HG03457 (cell line): ENCODE measurements at regions not wholly inside any gene's neighbourhood (a gene's known extent, or its start where the extent isn't known, plus 50 kb on each side); places are given as distances from the start of the nearest gene placed in this dataset.
A peak's percentile ranks its signal among the peaks of the same experiment; 100 is the strongest.
"Not testable (repeated sequence)": the region's sequence is repeated elsewhere in the genome, so short reads cannot be mapped to it uniquely, and the experiment has no call there.

ENCODE experiments used
- ATAC-seq: cut with Tn5 transposase; IDR thresholded peaks from one replicate; pipeline ENCODE4 v1.9.1; 2021; ENCODE audit warnings: moderate number of reproducible peaks; ENCODE audit not compliant: unreplicated experiment

DNA sequence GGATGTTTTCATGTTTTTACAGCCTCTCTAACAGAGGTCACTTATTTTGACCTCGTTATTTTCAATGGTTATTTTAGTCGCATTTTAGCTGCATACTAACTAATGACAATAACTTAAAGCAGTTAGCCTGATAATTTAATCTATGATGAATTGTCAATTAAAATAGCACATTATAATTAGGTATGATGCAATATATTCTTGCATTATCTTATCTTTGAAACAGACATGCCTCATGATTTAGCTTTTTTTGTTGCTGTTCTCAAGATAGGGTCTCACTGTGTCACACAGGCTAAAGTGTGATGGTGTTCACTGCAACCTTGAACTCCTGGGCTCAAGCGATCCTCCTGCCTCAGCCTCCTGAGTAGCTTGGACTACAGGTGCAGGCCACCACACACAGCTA is 126.4 kb downstream of the KBTBD2 start:
- no peak for ATAC-seq

DNA sequence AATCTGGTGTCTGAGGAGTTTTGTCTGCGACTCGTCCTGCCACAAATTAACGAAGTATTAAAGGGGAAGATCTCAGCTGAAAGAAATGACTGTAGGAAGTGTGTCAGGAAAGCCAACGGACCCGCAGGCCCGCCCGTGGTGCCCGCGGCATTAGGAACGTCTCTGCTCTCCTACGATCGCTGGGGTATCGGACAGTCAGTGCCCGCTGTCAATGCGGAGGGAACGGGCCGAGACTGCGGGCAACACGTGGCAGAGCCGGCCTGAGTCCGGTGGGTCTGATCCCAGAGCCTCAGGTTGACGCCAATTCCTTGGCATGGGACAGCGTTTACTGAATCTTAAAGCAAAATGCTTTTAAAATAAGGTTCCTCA is 128.7 kb downstream of the KBTBD2 start:
- ATAC-seq: no peak

DNA sequence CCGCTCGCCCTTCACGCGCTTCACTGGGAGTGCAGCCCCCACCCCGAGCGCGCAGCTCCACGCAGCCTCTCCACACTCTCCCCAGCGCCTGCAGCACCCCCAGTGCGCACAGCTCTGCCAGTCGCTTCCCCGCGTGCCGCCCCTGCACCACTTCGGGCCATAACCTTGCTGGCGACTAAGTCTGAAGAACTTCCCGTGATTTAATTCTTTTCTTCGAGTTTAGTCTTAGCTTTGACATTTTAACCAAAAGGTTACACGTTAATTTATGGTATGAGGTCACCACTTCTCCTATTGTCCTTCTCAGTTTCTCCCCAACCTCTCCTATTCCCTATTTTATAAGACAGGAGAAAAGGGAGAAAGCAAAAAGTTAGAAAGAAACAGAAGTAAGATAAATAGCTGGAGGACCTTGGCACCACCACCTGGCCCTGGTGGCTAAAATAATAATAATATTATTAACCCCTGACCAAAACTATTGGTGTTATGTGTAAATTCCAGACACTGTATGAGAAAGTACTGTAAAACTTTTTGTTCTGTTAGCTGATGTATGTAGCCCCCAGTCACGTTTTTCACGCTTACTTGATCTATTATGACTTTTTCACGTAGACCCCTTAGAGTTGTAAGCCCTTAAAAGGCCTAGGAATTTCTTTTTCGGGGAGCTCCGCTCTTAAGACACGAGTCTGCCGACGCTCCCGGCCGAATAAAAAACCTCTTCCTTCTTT is 129.2 kb downstream of the KBTBD2 start:
- not testable (repeated sequence) for ATAC-seq

DNA sequence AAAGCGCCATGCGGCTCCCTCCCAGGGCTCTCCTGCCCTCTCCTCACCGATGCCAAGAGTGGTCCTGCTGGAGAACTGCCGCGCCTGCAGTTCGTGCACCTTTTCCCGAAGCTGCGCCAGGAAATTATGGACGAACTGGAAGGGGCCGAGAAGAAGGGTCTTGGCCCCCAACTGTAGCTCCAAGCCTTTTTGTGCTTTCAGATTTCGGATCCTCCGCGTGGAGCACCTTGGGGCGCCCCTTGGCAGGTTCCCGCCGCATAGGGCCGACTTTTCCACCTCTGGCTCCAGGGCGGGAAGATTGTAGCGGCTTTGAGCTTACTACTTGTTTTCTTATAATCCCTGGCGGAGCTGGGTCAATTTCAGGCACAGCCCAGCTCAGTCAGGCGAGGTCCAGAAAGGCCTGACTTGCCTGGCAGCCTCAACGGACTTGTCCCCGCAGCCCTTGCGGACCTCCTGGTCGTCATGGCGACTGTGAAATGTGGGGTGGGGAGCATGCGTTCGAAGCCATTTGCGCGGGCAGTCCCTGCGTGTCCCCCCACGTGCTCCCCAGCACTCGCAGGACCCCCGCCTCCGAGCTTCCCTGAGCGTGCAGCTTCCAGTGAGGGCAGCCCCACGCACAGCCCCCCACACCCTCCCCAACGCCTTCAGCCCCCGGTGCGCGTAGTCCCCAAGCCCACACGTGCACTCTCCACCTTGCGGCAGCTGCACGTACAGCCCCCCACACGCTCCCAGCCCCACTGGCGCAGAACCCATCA is 129.9 kb downstream of the KBTBD2 start:
- ATAC-seq: no peak

DNA sequence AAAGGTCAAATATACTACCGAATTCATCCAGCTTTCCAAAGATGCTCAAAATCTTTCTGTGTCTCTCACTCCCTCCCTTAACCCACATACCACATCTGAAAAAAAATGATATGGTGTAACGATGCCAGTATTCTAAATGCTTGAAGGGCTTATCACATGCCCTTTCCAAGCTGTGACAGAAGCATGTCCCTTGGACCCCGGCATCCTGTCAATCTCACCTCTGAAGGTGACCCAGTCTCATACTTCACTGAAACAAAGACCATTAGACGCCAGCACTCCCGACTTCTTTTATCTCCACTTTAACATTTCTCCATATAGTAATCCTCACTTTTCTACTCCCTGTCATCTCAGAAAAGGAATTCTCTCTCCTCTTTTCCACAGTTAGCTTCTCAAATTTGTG is 130.8 kb downstream of the KBTBD2 start:
- ATAC-seq: not testable (repeated sequence)

DNA sequence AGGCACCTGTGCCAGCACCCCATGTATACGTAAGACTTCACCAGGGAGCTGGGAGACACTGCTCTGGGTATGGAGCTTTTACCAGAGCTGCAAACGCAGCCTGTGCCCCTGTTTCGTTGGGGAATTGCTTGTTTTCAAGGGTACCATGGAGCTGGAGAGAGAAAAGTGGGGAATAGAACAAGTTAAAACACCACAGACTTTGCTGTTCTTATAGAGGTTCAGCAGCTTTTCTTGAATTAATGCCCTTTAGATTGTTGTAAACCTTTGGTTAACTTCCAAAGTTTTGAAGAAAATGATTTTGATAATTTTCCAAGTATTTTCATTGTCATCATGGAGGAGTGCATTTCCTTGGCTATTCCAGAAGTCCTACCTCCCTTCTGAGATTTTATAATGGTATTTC is 131.7 kb downstream of the KBTBD2 start:
- not testable (repeated sequence) for ATAC-seq

DNA sequence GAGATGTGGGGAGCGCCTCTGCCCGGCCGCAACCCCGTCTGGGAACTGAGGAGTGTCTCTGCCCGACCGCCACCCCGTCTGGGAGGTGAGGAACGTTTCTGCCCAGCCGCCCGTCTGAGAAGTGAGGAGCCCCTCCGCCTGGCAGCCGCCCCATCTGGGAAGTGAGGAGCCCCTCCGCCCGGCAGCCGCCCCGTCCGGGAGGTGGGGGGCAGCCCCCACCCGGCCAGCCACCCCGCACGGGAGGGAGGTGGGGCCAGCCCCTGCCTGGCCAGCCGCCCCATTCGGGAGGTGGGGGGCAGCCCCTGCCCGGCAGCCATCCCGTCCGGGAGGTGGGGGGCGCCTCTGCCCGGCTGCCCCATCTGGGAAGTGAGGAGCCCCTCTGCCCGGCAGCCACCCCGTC is 137.7 kb downstream of the KBTBD2 start:
- ATAC-seq: not testable (repeated sequence)

DNA sequence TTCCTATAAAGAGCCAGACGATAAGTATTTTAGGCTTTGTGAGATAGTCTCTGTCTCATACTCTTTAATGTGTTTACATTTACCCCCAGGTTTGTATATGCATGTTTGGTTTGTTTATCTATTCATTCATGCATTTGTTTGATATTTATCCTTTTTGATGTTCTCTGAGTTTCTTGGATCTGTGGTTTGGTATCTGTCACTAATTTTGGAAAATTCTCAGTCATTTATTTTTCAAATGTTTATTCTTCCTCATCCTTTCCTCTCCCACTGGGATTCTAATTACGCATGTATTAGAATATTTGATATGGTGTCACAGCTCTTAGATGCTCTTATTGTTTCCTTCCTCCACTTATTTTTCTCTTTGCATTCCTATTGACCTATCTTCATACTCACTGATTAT is 143.2 kb downstream of the KBTBD2 start:
- ATAC-seq: not testable (repeated sequence)

DNA sequence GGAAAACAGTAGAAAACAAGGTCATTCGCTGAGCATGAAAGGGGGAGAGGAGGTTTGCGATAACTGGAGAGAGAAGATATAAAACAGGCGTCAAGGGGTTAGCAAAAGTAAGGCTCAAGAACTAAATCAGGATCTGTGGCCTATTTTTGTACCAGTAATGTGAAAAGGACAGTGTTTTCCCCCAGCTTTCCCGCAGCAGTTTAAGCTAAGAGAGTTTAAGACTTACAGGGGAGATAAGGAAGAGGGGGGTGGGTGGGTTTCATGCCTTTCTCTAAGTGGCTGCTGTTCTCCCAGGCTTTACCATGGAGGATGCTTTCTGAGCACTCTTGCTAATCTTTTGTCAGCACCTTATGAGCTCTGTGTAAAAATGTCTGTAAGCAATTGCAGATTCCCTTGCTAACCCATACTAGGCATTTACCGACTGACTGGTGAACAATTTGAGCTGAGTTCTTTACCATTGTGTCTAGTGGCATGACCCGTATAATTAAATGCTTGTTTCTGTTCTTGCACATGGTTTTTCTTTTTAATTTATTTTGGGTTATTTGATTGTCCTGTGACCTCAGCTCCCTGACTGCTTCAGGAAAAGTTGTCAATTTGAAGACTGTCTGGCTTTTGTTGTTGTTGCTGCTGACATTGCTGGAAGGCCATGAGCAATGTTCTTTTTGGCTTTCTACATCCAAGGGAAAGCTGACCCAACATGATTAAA is 144.0 kb downstream of the KBTBD2 start:
- ATAC-seq: not testable (repeated sequence)

DNA sequence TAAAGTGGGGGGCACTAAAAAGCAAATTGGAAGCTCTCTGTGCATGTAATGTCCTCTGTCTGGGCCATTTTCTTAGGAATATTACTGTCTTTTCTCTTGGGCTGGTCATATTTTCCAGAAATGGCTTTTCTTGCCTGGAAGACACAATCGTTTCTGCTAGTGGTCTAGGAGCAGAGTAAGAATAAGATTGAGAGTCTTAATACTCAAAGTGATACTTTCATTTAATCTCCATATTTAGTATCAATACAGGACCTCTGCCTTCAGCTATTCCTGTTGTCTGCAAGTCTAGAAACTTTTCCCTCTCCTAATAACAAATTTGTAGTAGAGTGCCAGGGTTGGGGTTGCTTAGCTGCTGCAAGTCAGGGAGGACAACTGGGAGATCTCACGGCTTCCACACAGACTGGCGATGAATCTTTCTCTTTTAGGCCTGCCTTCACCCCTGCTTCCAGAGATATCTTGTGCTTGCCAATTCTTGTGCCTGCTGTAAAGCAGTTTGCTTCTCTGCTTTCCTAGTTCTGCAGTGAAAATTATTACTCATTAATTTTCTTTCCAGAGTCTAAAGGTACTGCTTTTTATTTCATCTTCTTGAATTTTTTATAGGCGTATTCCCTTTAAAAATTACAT is 149.6 kb downstream of the KBTBD2 start:
- ATAC-seq: not testable (repeated sequence)

DNA sequence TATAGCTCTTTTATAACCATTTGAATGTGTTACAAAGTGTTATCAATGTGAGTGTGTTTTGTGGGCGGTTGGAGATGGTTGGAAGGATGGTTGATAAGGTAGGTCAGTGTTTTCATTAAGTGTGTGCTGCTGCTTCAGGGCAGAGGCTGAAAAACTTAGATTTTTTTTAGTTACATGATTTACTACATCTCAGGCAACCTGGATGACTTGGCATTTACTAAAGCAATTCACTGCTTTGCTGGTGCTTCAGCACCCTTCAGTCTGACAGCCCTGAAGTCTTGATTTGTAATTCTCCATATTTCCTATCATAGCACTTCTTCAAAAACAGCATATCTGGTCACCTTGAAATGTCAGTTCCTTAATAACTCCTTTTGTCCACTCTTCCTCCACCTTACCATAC is 151.8 kb downstream of the KBTBD2 start:
- not testable (repeated sequence) for ATAC-seq

DNA sequence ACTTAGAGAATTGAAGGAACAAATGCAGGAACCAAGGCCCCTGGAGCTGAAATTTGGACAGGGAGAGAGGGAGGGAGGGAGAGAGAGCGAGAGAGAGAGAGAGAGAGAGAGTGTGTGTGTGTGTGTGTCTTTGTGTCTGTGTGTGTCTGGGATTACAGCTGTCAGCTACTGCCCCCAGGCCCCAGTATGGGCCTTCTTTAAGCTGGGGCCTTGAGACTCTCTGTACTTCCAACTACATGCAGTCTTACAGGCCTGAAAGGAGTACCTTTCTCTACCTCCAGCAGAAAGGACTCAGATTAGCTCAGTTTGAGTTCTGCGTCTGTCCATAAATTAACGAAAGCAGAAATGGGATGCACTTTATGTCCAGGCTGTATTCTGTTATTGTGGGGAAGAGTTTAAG is 153.2 kb downstream of the KBTBD2 start:
- ATAC-seq: not testable (repeated sequence)

DNA sequence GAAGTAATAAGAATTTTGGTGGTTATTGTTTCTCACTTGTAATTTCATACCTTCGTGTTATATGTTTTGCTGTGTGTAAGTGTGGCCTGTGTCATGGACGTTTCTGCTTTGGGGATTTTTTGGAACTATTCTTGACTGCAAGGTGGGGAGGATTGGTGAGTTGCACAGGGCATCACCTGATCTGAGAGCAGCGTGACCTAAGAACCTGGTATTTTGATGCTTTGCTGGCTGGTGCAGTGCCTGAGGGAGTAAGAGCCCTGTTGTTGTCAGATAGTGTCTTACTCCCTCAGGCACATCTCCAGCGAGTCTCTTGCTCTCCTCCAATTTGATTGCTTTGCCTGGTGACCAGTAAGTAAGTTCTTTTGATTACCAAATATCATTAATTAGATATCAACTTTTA is 158.8 kb downstream of the KBTBD2 start:
- not testable (repeated sequence) for ATAC-seq

DNA sequence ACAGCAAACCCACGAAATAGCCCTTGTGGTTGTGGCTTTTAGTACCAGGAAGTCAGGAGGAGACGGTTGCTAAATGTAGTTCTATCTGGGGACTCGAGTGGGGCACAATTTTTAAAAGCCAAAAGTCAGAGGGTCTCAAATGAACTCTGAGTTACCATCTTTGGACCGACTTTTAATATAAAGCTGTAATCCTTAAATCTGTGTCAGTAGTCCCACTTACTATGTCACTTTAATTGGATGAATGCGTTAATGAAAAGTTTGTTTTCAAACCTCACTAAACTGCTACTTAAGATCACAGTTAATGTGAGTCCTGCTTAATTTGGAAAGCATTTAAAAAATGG is 162.3 kb downstream of the KBTBD2 start:
- not testable (repeated sequence) for ATAC-seq

DNA sequence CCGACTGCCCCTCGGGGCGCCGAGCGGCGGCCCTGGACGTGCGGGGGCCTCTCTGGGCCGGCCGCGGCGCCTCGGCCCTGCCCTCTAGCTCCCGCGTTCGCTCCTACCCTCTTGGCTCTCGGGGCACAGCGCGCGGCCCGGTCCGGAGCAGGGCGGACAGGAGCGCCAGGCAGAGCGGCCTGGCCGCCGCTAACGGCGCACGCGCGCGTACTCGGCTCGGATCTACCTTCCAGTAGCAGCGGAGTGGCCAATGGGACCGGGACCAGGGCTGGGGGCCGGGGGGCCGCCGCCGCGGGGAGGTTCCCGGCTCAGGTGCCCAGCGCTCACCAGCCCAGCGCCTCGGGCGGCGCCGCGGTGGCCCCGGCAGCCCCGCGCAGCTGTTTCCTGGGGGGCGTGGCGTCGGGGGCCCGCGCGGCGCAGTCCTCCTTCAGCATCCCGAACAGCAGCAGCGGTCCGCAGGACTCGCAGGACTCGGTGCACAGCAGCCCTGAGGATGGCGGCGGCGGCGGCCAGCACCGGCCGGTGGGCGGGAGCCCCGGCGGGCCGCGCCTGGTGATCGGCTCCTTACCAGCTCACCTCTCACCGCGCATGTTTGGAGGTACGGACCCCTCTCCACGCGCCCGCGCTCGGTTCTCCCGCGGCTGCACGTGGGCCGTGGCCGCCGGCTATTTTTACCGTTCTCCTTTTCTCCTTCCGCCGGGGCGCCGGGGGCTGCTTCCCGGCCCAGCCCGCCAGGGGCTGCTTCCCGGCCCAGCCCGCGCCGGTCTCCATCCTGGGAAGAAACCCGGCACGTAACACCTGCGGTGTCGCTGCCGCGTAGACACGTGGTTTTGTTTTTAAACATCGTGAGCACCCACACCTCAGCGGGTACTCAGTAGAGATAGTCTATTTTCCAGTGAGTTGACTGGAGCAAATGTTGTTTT is 162.9 kb downstream of the KBTBD2 start:
- ATAC-seq: peak; percentile 53

DNA sequence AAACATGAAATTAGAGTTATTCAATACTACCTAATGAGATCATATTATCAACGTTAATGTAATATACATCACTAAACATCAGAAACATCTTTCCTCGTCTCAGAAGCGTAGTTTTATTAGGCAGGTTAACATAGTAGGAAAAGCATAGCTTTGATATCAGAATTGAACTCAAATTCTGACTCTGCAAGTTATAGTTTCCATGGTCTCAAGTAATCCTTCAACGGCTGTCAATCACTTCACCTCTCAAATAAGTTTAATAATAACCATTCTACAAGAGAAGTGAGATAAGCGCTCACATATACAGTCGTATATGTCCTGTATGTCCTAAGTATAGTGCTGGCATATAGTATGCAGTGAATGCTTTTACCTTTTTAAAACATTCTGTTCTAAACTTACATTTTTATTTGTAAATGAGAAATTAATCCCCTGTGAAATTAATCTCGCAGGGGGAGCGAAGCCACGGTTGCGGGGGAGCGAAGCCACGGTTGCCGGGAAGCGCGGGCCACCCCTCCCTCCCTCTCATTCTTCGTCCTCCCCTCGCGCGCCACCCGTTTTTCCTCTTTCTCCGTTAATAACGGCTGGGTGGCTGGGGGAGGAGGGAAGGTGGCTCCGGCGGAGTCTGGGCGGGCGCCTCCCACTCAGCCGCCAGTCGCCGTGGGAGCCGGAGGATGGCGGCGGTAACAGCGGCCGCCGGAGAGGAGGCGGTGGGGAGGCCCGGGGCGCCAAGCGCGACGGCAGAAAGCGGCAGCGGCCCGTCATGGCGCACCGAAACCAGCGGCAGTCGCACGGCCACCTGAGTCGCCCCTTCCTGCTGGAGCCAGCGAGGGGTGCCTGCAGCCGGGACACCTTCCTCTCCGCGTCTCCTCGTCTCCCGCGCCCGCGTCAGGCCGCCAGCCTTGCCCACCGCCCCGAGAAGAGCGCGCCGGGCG is 163.8 kb downstream of the KBTBD2 start:
- ATAC-seq: peak; percentile 43

DNA sequence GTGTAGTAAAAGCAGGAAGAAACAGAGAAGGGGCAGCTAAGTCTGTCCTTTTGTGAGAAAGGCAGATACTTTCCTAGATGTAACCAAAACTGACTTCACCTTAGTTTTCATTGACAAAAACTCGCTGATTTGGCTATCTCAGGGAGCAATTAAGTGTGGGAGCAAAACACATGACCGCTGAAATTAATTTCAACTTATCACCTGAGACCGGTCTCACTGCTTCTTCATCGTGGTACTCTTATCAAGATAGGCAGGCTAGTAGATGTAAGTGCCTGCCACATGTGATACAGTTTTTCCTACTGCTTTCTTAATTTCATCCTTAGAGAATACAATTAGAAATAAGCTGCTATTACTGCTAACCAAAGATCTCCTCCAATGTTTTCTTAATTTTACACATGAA is 168.7 kb downstream of the KBTBD2 start:
- ATAC-seq: not testable (repeated sequence)

DNA sequence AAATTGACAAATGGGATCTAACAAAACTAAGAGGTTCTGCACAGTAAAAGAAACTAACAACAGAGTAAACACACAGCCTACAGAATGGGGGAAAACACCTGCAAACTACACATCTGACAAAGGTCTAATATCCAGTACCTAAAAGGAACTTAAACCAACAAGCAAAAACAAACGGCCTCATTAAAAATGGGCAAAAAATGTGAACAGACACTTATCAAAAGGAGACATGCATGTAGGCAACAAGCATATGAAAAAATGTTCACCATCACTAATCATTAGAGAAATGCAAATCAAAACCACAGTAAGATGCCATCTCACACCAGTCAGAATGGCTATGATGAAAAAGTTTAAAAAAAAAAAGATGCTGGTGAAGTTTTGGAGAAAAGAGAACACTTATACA is 197.4 kb downstream of the KBTBD2 start:
- ATAC-seq: no peak
